ENCODE measurements at regions not wholly inside any gene's neighbourhood (a gene's known extent, or its start where the extent isn't known, plus 50 kb on each side); places are given as distances from the start of the nearest gene placed in this dataset.
A peak's percentile ranks its signal among the peaks of the same experiment; 100 is the strongest.

DNA sequence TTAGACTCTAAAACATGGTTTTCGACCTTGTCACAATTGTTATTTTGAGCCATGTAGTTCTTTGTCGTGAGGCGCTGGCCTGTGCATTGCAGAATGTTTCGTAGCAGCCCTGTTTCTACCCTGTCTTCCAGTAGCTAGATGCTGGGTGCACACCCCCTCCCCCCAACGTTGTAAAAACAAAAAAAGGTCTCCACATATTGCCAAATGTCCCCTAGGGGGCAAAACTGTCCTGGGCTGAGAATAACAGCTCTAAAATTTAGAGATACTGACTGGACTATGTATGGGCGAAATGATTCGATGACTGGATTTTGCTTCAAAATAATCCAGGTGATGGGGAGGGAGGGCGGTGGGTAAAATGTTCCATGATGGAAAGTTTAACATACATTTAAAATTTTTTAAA, 126.1 kb upstream of the FUT8 start:
- DNase-seq: peak; percentile 84

DNA sequence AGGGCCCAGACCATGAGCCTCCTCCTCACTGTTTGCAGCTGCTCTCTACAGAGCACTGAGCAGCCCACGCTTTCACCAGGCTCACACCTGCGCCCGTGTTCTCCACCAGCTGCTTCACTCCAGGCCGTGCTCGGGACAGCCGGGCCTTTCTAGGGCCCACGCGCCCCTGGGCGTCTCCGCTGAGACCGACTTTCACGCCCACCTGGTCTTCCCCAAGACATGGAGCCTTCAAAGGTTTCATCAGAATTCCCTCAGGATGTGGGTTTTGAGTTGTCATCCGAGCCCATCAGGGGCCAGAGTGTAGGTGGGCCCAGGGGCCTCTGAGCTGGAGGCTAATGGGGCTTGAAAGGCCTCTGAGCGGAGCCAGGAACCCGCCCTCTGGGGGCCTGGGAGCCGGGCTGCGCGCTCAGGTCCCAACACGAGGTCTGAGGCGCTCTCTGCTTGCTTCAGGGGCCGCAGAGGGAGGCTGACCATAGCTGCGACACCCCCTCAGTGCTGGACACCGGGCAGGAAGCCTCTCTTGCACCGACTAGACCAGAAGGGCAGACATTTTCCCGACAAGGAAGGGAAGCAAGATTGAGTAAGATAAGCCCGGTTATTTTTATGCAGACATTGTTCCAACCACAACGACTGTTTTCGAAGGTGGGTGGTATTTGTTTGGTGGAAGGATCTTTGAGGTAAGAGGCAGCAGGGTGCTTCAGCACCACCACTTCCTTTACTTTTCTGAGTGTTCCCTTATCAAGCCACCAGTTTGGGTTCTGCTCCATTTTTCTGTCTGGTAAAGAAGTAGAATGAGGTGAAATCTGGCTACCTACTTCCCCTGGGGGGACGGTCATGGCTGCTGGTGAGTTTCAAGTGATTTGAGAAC, 125.0 kb upstream of the FUT8 start:
- peak; percentile 59 for DNase-seq

DNA sequence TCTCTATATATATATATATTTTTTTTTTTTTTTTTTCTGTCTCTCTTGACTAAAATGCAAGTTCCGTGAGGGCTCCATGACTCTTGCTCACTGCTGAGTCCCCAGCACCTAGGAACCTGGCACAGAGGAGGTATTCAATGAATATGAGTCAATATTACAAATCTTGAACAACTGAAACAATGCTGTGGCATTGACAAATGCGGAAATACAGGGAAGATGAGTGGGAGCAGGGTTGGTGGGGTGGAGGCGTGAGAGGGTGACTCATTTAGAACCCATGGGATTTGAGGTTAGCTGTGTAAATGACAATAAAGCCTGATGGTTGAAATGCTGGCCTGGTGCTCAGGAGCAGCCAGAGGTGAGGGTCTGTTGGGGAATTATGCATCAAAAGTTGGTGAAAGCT, 121.7 kb upstream of the FUT8 start:
- DNase-seq: no peak

DNA sequence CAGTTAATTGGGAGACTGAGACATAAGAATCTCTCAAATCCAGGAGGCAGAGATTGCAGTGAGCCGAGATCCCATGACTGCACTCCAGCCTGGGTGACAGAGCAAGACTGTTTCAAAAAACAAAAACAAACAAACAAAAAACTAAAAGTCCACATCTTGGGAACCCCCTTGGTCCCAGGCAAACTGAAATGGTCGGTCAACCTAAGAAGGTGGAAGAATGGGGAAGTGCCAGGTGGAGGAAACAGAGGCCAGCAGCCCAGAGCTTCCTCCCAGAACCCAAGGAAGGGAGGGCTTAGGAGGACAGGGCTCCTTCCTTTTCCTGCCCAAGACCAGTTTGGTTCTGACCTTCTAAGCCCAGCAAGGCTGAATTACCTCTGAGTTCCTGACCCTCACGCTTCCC, 121.0 kb upstream of the FUT8 start:
- no peak for DNase-seq

DNA sequence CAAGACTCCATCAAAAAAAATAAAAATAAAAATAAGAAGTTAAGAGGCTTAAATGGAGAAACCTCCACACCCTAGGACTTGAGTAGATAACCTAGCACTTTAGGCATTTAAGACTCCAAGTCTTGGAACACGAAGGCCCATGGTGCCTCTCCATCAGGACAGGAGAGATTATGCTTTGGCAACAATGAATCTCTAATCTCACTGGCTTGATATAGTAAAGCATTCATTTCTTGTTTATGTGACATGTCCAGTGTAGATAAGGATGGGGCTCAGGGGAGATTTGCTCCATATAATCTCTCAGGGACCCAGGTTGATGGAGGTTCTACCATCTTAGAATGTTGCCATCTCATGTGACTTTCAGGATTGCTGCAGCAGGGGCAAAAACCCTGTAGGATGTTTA, 117.7 kb upstream of the FUT8 start:
- DNase-seq: no peak

DNA sequence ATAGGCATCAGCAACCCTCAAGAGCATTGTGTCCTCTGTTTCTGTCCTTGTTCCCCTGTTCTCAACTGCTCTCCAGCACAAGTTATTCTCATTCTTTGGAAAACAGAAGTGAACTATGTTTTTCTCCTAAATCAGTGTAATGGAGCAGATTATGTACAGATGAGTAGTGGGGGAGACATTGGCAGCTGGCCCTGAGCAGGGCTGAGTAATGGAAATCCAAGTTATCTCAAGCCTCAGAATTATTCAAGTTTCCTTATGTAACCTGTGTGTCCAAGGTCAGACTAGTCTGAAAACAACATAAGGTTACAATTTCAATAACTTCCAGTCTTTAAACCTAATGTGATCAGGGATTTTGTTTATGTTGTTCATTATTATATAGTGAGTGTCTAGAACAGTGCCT, 116.1 kb upstream of the FUT8 start:
- DNase-seq: no peak

DNA sequence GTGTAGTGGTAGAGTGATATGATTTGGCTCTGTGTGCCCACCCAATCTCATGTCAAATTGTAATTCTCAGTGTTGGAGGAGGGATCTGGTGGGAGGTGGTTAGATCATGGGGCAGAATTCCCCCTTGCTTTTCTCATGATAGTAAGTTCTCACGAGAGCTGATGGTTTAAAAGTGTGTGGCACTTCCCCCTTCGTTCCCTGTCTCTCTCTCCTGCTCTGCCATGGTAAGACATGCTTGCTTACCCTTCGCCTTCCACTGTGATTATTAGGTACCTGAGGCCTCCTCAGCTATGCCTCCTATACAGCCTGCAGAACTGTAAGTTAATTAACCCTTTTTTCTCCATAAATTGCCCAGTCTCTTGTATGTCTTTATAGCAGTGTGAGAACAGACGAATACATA, 115.7 kb upstream of the FUT8 start:
- no peak for DNase-seq

DNA sequence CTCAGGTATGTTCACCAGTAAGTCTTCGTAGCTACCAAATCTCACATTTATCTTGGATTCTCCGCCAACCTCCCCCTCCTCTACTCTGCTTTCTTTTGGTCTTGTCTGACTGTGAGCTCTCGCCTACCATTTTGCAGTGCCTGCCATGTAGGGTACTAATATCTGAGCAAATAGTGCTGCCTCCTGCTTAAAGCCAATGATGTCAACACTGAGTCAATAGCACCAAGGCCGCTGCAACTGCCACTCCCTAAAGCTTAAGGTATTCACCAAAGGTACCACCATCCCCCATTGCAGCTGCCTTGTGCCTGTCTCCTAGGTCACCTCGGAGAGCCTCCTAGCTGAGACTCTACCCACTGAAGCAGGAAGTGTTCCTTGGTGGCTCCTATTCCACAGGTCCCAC, 114.8 kb upstream of the FUT8 start:
- DNase-seq: no peak

DNA sequence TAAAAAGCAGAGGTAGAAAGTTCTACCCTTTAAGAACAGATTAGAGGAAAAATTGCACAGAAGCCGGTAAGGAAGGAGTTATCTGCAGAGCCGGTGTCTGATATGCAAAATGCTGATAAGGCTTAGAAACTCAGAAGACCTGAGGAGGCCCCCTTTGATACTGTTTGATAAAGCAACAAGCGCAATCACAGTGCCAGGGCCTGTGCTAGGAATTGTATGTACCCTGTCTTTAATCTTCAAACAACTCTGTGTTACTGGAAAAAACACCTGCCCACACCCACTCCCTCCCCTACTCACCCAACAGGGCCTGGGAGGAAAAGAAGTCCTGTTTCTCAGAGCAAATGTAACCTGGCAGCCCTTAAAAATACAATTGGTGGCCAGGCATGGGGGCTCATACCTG, 112.7 kb upstream of the FUT8 start:
- peak; percentile 66 for DNase-seq

DNA sequence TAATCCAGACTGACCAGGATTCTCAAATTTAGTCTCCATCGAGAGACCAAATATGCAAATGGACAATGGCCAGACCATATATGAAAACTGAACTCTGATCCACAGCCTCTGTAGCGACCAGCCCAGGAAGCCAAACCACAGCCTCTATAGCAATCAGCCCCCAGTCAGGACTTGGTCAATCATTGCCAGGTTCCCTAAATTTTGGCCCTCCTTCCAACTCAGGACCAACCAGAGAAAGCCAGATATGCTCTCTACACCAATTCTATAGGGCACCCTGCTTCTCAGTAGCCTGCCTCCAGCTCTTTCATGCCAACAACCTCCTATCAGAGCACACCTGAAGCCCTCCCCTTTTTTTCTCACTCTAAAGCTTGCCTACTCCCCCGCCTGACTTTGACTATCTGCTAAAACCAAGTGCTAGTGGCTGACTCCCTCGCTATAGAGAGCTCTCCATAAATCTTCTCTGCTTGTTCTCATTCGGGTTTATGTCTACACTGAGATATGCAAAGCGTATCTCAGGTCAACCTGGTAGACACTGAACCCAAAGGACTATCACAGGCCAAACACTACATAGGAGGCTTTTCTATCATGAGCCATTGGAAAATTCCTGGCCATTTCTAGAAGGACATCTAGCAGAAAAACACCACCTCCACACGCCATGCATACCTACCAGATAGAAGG, 110.5 kb upstream of the FUT8 start:
- peak; percentile 54 for DNase-seq

DNA sequence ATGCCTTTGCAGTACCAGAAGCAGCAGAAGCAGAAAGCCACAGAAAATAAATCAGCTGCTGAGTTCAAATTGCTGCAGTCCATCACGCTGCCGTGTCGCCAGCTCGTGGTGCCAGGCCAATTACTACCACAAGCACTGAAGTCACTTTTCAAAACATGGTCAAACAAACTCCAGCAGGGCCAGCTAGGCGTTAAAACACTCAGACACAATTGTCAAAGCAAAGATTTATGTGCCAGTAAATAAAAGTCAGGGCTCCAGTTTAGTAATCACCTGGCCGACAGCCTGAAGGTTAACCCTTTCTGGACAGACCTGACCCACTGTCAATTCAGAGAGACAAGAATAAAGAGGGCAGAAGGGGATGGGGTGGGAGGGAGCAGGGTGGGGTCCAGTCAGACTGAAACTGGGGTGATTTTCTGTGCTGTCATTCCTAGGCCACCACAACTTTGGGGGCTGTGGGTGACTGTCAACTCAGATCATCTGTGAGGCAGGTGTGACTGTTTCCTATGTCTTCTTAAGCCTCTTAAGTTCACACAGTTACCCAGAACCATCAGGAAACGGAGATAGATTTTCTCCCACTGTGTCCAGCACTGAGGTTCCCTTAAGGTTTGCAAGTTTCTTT, 109.8 kb upstream of the FUT8 start:
- no peak for DNase-seq

DNA sequence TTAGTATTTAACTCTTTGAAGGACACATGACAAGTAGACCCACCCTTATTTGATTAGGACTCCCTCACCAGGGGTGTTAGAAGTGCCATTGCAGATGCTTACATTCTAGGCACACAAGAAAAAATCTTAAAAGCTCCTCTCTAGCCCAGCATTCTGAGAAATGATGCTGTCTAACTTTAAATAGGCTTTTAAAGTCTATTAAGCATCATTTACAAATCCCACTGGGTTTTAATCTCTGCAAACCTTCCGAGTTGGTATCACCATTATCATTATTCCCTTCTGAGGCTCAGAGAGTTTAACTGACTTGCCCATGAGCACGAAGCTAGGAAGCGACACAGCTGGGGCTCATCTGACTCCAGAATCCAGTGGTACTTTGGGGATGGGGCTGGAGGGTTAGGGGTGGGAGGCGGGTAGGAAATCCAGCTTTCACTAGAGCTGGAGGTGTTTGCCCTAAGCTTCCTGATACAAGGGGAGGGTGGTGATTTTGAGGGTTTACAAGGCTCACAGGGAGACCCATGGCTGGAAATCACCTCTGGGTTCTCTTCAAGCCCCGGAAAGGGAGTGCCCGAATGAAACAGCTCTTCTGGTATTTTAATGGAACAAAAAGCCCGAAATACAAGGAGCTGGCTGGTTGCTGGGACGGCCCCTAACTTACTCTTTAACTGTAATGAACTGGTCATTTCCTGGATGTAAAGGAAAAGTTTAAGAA, 109.2 kb upstream of the FUT8 start:
- DNase-seq: no peak

DNA sequence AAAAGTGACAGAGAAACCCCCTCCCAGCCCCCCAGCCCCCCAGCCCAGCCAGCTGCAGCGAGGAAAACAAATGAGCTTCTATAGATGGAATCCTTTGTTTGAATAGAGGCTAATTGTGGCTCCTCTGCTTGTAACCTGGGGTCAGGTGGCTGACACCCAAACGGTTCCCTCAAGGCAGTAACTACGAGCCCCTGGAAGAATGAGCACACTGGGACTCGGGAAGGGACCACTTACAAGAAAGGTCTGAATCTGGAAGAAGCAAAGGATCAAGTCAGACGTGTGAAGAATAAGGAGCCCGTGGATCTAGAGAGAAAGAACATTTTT, 108.7 kb upstream of the FUT8 start:
- DNase-seq: no peak

DNA sequence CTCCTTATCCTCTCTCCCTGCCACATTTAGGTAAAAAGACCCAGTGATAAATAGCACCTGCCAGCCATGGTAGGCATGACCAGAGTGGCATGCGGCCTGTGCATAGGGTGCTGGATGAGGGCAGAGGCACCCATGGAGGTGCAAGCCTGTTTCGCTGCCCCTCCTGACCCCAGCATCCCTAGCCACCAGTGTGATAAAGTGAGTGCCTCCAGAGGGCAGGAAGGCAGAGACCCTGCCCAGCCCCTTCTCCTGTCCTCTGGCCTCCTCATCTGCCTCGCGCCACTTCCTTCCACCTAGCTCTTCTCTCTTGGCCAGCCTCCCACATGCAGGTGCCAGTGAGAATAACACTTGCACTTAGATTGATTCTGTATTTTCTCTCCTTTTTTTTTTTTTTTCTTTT, 108.3 kb upstream of the FUT8 start:
- no peak for DNase-seq

DNA sequence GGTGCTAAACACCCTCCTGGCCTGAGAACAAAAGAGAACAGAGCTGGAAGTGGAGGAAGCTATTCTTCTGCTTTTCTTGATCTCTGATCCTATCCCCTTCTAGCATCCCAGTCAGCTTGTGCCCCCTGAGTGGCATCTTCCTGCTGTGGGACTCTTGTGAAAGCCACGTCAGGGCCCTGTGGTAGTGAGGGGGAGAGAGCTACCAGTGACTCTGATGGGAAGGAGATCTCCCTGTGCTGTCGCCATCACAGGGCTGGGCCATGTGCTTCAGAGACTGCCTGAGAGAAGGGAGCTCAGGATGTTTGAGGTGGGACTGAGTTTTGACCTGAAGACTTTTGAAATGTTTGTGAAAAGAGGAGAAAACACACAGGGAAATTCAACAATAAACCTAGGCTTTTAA, 107.6 kb upstream of the FUT8 start:
- no peak for DNase-seq

DNA sequence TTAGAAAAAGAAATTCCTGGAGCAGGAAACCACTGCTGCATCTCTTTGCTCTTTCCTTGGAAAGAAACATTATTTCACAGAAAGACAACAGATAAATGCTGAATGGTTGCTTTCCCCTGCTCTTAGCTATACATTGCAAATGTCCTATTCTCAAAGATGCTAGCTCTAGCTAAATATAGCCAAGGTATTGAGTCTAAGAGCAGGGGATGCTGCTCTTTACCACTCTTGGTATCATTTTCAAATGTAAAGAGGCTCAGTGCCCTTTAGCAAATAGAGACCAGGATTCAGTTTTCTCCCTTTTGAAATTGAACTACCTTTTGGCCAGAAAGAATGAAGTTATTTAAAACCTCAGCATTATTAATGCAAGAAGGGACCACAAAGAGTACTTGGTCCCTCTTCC, 104.0 kb upstream of the FUT8 start:
- no peak for DNase-seq

DNA sequence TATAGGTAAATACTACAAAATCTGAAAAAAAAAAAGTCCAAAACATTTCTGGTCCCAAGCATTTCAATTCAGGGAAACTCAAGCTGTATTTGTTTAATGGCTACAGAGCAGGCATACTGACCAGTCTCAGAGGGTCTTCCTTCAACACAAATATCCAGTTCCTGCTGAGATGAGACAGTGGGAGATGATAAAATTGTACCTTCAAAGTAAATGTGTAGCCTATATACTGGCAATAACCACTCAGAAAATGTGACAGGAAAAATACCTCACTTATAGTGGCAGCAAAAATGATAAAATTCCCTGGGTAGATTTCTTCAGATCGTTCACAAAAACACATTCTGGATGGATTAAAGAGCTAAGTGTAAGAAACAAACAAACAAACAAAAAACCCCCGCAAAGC, 102.0 kb upstream of the FUT8 start:
- no peak for DNase-seq

DNA sequence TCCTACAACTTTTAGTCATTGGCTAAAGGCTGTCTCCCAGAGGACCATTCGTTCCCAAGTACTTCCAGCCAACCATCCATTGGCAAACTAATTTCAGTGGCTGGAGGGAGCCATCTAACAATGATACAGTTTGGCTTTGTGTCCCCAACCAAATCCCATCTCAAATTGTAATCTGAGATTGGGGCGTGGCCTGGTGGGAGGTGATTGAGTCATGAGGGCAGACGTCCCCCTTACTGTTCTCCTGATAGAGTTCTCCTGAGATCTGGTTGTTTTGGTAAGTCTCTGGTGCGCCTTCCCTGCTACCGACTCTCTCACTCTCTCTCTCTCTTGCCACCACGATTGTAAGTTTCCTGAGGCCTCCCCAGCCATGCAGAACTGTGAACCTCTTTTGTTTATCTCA, 99.7 kb upstream of the FUT8 start:
- DNase-seq: no peak

DNA sequence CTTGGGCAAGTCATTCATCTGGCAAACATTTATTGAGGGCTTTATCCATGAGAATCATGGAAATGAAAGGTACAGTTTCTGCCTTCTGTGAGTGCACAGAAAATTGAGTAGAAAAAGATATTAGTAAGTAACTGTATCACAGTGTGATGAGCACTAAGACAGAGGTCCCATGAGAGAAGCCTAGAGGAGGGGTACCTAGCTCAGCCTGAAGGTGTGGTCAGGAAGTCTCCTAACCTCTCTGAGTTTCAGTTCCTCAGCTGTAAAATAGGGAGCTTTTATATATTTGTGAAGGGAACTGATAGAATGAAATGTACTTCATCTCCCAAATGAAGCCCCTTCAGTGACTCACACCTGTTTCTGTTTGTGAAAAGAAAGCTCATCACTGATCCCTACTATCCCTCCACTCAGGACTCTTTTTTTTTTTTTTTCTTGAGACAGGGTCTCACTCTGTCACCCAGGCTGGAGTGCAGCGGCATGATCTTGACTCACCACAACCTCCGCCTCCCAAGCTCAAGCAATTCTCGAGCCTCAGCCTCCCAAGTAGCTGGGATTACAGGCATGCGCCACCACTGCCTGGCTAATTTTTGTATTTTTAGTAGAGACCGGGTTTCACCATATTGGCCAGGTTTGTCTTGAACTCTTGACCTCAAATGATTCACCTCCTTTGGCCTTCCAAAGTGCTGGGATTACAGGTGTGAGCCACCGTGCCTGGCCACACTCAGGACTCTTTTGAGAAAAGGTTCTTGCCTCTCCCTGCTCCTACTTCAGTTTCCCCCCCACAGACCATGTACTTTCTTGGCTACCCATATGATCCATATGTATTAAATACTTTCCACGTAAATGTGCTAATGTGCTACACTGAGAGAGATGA, 93.7 kb upstream of the FUT8 start:
- no peak for DNase-seq

DNA sequence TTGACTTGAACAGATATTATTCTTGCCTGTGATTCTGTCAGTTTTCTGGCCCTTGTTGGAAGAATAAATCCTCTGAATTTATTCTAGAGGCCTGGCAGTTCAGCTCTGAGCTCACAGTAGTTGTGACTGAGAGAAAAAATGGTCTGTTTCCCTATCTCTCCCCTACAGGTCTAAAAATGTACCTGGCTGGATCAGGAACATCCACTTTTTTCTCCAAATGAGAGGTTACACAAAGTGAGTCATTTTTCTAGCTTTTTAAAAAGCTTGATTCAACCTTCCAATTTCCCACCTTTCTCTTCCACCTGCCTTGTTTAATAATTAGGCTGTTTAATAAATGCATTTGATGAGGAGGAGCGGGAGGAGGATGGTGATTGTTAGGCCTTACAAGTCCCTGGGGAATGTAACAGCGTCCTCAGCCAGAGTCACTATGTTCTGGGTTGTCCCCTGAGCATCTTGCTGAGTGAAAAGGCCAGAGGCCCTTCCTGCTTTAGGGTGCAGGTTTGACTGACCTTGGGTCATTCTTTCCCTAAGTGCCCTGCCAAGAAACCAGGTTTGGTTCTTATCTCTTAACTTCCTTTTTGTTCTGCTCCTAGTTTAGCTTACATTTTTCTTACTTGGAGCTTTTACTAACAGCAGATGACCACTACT, 91.7 kb upstream of the FUT8 start:
- no peak for DNase-seq

DNA sequence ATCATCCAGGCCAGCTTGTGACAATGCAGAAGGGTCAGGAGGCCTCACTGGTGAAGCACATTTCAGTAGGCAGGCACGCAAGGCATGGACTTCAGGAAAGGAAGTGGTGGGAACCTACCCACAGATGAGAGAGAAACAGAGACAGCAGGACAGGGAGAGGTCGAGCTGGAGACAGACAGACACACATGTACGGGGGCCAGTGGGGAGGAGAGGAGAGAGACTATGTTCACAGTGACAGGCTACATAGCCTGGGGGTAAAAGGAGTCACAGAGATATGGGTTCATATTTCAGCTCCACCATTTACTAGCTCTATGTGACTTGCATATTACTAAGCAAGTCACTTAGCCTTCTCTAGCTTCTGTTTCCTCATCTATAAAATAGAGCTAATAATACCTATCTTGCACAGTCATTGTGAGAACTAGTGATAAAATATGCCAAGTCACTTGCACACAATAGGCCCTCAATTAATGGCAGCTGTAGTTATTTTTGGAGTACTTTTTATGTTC, 91.1 kb upstream of the FUT8 start:
- DNase-seq: peak; percentile 61

DNA sequence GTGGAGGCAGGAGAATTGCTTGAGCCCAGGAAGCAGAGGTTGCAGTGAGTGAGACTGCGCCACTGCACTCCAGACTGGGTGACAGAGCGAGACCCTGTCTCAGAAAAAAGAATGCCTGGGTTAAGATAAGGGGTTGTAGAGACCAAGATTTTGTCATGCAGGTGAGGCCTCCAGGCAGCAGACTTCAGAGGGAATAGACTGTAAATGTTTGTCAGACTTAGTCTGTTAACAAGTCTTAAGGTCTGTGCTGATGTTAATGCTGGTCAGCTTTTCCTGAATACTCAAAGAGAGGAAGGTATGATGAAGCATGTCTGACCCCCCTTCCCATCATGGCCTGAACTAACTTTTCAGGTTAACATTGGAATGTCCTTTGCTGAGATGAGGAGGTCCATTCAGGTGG, 83.0 kb upstream of the FUT8 start:
- DNase-seq: no peak

All from hematopoietic multipotent progenitor cell treated with erythropoietin and hydrocortisone succinate and interleukin-3 and kit ligand, for 4 days (in vitro differentiated cells).